Endodermal cell (in vitro differentiated cells): ENCODE measurements at regions not wholly inside any gene's neighbourhood (a gene's known extent, or its start where the extent isn't known, plus 50 kb on each side); places are given as distances from the start of the nearest gene placed in this dataset.

Experiments
- DNase-seq: peaks from one replicate; pipeline ENCODE4 v3.0.0-alpha.2; 2017
- H3K27ac ChIP-seq: 2 replicates; pipeline ENCODE4 v1.5.1; 2013; ENCODE audit warnings: mild to moderate bottlenecking, low read depth, low read length, moderate library complexity
- H3K27me3 ChIP-seq: 2 replicates; pipeline ENCODE4 v1.6.1; 2013; ENCODE audit warnings: mild to moderate bottlenecking, low read length, moderate library complexity; ENCODE audit not compliant: insufficient read depth, control insufficient read depth, poor library complexity, severe bottlenecking
- H3K36me3 ChIP-seq: 2 replicates; pipeline ENCODE4 v1.7.0; 2013; ENCODE audit warnings: mild to moderate bottlenecking, low read length, moderate library complexity; ENCODE audit not compliant: control insufficient read depth, insufficient read depth
- H3K4me1 ChIP-seq: one replicate; pipeline ENCODE4 v1.7.0; 2013; ENCODE audit warnings: low read length; ENCODE audit not compliant: control insufficient read depth, insufficient read depth
- H3K4me3 ChIP-seq: 2 replicates; pipeline ENCODE4 v1.5.1; 2013; ENCODE audit warnings: mild to moderate bottlenecking, low read length, moderate library complexity
- H3K9ac ChIP-seq: 2 replicates; pipeline ENCODE4 v1.6.1; 2013; ENCODE audit warnings: mild to moderate bottlenecking, low read length, moderate library complexity; ENCODE audit not compliant: poor library complexity, severe bottlenecking; ENCODE audit errors: extremely low read depth
- H3K9me3 ChIP-seq: 2 replicates; pipeline ENCODE4 v1.6.1; 2013; ENCODE audit warnings: mild to moderate bottlenecking, low read length, moderate library complexity; ENCODE audit not compliant: control insufficient read depth
- H3K27ac Mint-ChIP-seq: 2 replicates; pipeline ENCODE4 v1.8.0; 2020; ENCODE audit warnings: mixed read lengths
- H3K27me3 Mint-ChIP-seq: 2 replicates; pipeline ENCODE4 v1.8.0; 2021; ENCODE audit warnings: mild to moderate bottlenecking, mixed read lengths; ENCODE audit not compliant: insufficient read depth
- H3K36me3 Mint-ChIP-seq: 2 replicates; pipeline ENCODE4 v1.8.0; 2020; ENCODE audit warnings: low read depth, mixed read lengths
- H3K4me1 Mint-ChIP-seq: 2 replicates; pipeline ENCODE4 v1.8.0; 2020; ENCODE audit warnings: mixed read lengths
- H3K4me3 Mint-ChIP-seq: 2 replicates; pipeline ENCODE4 v1.8.0; 2020; ENCODE audit warnings: mild to moderate bottlenecking, moderate library complexity, mixed read lengths
- H3K9me3 Mint-ChIP-seq: 2 replicates; pipeline ENCODE4 v1.8.0; 2020; ENCODE audit warnings: mild to moderate bottlenecking, mixed read lengths
- WGBS, 2 experiments: methylation state at CpG; one replicate each; pipeline versions ENCODE4 v1.1.5 to v1.1.7; 2013; ENCODE audit warnings: missing lambda C conversion rate in 2 of 2, mixed read lengths in 1 of 2; ENCODE audit not compliant: insufficient coverage in 1 of 2, insufficient read length in 1 of 2; 5-methylcytosine and 5-hydroxymethylcytosine counted together
- TF ChIP-seq, protein P1 (sequence below): fragments of 200-600 bp; sonication (generic); conservative IDR thresholded peaks from 2 replicates; pipeline ENCODE4 v1.5.0; 2021; ENCODE audit warnings: antibody characterized with exemption, mild to moderate bottlenecking

- Mint-ChIP-seq H3K4me3 (no peak overlapping the region), H3K4me1 (peaks cover 18% of the 10 kb centered on the region), H3K36me3 (no peaks in the 10 kb centered on the region), H3K9me3 (no peaks in the 10 kb centered on the region), H3K27ac (no peak overlapping the region), H3K27me3 (peaks cover 8% of the 10 kb centered on the region)
- TF ChIP-seq, protein P1, sequence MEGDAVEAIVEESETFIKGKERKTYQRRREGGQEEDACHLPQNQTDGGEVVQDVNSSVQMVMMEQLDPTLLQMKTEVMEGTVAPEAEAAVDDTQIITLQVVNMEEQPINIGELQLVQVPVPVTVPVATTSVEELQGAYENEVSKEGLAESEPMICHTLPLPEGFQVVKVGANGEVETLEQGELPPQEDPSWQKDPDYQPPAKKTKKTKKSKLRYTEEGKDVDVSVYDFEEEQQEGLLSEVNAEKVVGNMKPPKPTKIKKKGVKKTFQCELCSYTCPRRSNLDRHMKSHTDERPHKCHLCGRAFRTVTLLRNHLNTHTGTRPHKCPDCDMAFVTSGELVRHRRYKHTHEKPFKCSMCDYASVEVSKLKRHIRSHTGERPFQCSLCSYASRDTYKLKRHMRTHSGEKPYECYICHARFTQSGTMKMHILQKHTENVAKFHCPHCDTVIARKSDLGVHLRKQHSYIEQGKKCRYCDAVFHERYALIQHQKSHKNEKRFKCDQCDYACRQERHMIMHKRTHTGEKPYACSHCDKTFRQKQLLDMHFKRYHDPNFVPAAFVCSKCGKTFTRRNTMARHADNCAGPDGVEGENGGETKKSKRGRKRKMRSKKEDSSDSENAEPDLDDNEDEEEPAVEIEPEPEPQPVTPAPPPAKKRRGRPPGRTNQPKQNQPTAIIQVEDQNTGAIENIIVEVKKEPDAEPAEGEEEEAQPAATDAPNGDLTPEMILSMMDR: no peak
- no peak for DNase-seq
- WGBS, 2 experiments: 96 to 98% methylated on average over 6 of the region's 6 CpGs
- Histone ChIP-seq H3K9me3 (no peaks in the 10 kb centered on the region), H3K4me3 (no peak overlapping the region), H3K9ac (no peak overlapping the region), H3K36me3 (no peaks in the 10 kb centered on the region), H3K4me1 (peaks cover 3% of the 10 kb centered on the region), H3K27me3 (peaks cover 28% of the 10 kb centered on the region), H3K27ac (no peak overlapping the region)
Observed at GRCh38 chr2:129482626-129483025, 496.8 kb upstream of the RAB6C start.

DNA sequence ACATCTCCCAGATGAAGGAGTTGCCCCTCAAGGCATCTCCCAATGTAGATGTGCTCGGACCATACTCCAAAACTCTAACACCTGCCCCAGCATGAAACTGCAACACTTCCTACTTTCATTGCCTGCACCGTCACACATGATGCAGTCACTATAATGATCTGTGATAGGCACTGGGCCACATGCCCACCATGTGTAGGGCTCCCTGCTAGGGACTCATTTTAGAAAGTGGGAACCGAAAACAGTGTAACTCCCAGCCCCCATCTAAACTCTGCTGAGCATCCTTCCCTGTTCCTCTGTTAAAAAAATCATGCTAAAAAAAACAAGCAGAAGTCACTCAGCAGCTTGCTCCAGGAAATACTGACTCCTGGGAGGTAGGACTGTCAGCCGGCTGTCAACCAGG is 496.1 kb upstream of the RAB6C start:
- peaks cover 3% of the 10 kb centered on the region for H3K4me1 ChIP-seq
- H3K36me3 Mint-ChIP-seq: no peaks in the 10 kb centered on the region
- H3K27me3 Mint-ChIP-seq: peaks cover 8% of the 10 kb centered on the region
- H3K27ac ChIP-seq: no peak overlapping the region
- H3K9ac ChIP-seq: no peak overlapping the region
- no peak for DNase-seq
- H3K4me3 ChIP-seq: no peak overlapping the region
- no peak overlapping the region for H3K27ac Mint-ChIP-seq
- no peak overlapping the region for H3K4me3 Mint-ChIP-seq
- H3K9me3 Mint-ChIP-seq: no peaks in the 10 kb centered on the region
- no peaks in the 10 kb centered on the region for H3K36me3 ChIP-seq
- WGBS, 2 experiments: 95 to 96% methylated on average over 4 of the region's 4 CpGs
- TF ChIP-seq, protein P1: no peak
- H3K4me1 Mint-ChIP-seq: peaks cover 18% of the 10 kb centered on the region
- peaks cover 23% of the 10 kb centered on the region for H3K27me3 ChIP-seq
- H3K9me3 ChIP-seq: no peaks in the 10 kb centered on the region

- no peaks in the 10 kb centered on the region for H3K9me3 ChIP-seq
- TF ChIP-seq, protein P1: no peak
- H3K27me3 ChIP-seq: peaks cover 12% of the 10 kb centered on the region
- H3K36me3 ChIP-seq: no peaks in the 10 kb centered on the region
- DNase-seq: no peak
- H3K4me1 ChIP-seq: no peaks in the 10 kb centered on the region
- Mint-ChIP-seq H3K4me3 (no peak overlapping the region), H3K4me1 (peaks cover 3% of the 10 kb centered on the region), H3K36me3 (no peaks in the 10 kb centered on the region), H3K27me3 (peaks cover 7% of the 10 kb centered on the region), H3K9me3 (no peaks in the 10 kb centered on the region), H3K27ac (no peak overlapping the region)
- no peak overlapping the region for H3K9ac ChIP-seq
- H3K27ac ChIP-seq: peak overlapping the region; percentile 66
- H3K4me3 ChIP-seq: no peak overlapping the region
- 88 to 93% methylated on average over 8 to 10 of the region's 10 CpGs for WGBS, 2 experiments
Observed at GRCh38 chr2:129484999-129485897, 494.2 kb upstream of the RAB6C start.
